ENCODE measurements at regions not wholly inside any gene's neighbourhood (a gene's known extent, or its start where the extent isn't known, plus 50 kb on each side); places are given as distances from the start of the nearest gene placed in this dataset.

DNA sequence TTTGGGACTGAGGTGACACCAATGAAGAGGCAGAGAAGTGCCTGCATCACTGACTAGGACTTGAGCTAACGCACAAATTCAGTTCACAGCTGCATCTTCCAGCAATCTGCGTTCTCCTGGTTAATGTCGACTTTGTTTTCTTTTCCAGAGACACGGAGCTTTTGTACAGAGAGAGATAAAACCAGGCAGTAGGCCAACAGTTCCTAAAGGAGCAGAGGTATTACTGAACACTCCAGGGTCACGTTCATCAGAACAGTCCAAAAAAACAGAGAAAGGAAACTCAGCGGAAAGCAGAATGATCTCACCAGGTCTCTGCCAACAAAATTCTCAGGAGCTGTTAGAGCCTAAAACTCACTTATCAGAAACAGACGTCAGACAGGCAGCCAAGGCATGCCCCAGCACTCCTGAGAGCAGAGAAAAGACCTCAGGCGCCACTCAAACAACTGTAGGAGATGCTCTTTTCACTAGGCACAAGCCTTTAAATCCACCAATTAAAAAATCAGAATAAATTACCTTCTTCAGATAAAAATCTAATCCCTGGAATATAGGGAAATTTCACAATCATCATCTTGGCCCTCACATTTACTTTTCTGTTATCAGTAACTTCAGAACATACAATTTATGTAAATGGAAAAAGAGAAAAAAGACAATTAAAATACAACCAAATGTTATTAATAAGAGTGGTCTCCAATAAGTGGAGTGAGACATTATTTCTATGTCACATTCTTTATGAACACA, 95.9 kb upstream of the SPTBN1 start:
- no peak for DNase-seq

DNA sequence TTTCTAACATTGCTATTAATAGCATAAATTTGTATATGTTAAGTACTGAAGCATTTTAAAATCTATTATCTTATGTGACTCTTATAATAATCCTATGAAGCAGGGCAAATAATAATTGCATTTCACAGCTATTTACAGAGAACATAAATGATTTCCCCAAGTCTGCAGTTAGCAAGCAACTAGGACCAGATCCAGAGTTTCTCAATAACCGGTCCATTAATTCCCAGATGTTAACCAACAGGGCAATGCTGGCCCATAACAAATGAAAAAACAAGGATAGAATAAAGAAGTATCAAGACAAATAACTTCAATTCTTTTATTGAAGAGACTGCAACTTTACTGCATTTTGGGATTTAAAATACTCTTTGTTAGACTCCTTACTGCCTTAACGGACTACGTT, 91.7 kb upstream of the SPTBN1 start:
- DNase-seq: no peak

DNA sequence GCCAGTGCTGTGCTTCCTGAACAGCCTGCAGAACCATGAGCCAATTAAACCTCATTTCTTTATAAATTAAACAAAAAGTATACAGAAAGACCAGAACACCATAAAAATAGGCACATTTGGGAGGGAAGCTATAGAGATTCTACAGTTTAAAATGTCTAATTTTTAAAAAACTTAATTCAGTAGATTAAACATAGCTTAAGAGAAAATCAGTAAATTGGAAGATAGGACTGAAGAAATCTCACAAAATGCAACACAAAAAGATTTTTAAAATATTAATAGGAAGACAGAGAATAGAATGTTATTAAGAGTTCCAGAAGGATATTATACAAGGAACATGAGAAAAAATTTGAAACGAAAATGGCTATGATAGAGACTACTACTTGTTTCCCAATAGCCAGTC, 90.5 kb upstream of the SPTBN1 start:
- no peak for DNase-seq

- DNase-seq: no peak
These were observed 89.4 kb upstream of the SPTBN1 start for GRCh38 chr2:54366487-54367280.

DNA sequence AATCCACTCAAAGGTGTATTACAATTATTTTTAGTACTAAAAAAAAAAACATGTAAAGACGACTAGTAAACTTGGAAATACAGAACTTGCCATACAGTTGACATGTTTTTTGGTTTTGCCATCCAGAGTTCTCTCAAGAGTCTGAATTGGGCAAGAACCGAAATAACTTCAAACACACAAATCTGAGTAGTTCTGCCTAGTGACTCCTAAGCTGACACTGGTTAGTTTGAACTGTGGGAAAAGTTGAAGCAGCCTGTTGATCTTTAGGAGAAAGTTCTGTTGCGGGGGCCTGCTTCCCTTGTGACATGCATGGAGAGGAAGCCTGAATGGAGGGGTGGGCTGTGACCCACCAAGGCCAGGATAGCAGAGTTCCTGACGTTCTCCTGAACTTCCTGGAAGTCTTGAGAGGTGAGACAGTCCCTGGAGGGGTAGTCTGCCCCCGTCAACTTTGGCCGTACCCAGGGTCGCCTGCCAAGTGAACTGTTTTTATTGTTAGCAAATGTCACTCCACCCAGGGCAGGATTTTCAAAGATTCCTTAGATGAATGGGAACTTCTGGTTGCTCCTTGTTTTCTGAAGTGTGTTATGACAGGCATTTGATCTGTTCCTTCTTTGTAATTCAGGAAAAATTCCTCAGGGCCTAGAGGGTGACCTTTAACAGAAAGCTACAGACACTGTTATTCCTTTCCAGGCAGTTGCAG, 85.6 kb upstream of the SPTBN1 start:
- DNase-seq: no peak

DNA sequence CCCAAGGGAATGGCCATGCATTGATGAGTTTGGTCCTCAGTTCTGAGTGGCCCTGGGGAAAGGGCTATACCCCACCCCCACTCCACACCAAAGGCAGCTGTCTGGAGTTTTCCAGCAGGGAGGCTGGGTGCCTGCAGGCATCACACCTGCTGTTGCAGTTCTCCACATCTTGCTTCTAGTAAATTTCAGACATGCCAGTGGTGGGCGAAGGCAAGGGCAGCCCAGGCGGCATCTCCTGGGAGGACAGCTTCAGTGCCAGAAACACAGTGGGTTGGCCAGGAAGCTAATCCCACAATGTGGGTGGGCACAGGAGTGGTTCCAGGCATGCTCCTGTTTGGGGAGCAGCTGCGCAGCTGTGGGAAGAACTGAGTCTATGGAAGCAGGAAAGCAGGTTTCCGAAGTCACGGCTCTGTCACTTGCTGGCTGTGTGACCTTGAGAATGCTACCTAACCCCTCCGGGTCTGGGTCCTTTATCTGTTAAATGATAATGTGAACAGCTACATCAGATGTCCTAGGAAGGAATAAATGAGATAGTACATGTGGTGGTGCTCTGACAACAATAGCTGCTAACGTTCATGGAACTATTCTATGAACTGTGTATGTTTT, 84.6 kb upstream of the SPTBN1 start:
- DNase-seq: no peak

DNA sequence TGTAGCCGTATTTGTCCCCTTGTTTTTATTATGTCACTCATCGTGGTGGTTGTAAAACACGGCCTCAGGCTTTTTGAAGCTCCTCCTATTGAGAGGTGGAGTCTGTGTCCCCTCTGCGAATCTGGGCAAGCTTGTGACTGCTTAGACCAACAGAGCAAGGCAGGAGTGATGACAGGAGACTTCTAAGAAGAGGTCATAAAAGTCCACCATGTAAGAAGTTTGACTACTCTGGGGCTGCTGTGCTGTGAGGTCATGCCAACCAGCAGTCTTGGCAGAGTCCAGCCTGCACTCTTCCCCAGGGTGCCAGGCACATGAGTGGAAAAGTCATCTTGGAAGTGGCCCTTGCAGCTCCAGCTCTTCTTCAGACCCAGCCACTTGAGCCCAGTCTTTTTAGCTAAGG, 83.8 kb upstream of the SPTBN1 start:
- DNase-seq: no peak

DNA sequence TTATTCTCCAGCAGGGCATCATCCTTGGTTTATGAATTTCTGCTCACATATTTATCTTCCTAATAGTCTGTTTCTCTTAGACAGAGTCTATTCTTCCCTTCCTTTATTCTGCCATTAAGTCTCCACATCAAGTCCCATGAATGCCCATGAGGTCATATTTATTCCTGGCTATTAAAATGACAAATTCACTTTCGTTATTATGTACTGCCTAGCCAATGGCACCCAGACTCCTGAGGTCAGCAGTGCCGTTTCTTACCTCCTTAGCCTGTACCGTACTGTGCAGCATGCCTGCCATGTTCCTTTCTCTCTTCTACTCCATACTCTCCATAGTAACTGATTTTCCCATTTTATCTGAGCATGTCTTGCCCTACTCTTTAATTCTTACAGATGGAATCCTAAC, 82.3 kb upstream of the SPTBN1 start:
- DNase-seq: no peak

GRCh38 chr2:54374591-54375364, 81.3 kb upstream of the SPTBN1 start:
- DNase-seq: no peak

DNA sequence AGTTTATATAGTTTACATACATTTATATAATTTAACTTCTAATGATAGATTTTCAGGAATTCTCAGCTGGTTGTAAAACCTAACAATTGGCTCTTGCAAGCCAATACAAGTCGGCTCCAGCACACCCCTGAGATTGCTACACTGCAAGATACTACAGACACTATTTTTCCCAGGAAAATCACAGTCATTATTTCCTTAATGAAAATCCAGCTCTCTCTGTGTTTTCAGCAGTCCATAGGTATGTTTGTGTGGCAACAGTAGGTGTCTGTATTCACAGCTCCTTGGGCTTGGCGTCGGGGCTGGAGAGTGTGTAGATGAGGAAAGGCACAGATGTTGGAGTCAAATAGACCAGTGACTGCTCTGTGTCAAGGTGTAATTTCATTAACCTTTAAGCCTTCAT, 78.7 kb upstream of the SPTBN1 start:
- no peak for DNase-seq

DNA sequence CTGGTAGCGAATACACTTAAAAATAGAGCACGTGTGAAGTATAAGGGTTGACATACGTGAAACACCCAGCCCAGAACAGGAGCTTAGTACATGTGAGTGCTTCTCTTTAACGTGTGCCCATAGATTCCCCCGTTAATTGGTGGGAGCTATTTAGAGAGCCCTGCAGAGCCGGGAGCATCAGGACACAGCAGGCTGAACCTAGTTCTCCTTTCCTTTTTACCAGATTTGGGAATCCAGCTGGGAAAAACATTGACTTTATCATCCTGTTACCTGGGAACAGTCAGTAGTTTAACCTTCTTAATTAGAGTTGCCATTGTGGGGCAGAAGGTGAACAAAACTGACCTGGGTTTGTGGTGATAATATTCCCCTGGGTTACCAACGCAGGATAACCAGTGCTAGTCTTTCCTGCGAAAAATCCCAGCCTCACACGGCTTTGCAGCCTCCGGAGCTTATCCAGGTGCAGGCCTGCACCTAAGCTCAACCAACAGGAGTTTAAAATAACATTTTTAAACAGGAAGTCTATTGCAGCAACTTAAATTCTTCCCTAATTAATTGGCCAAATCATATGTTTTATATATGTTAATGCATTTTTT, 78.1 kb upstream of the SPTBN1 start:
- DNase-seq: no peak

- no peak for DNase-seq
These were observed 75.5 kb upstream of the SPTBN1 start for GRCh38 chr2:54380670-54381069.

- no peak for DNase-seq
These were observed 74.8 kb upstream of the SPTBN1 start for GRCh38 chr2:54381293-54381692.

GRCh38 chr2:54382601-54383000, 73.5 kb upstream of the SPTBN1 start:
- no peak for DNase-seq

DNA sequence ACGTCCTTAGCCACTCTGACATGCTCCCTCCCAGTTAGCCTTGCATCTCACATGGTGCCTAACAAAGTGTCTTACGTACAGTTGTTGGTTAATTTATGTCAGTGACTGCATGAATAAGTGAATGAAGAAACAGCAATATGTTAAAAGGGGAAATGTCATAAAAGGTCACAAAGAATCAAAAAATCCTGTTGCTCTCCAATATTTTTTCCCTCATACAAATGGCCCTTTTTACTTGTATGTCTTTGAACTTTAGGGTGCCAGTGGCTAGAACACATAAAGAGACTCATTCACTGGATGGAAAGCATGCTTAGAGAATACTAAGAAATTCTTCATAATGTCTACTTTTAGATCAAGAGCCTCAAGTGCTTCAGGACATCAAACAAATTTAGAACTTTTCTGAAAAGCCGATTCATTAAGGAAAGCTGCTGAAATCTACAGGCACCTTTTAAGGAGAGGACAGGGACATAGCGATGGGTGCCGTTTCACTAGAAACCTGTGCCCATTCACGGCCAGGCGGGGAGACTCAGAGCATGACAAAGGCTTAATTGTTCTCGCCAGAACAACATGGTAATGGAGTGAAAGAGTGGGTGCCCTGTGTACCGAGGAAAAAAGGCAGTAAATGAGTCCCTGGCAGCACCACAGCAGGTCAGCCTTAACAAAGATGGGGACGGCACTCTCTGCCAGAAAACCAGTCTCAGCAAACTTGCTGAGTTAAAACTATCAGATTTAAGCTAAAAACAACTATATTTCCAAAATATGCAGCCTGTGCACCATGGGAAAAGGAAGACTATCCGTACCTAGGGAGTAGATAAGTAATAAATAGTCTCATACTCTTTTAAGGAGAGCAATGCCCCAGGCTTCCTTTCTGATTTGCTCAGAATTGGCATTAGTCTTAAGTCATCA, 71.6 kb upstream of the SPTBN1 start:
- no peak for DNase-seq

DNA sequence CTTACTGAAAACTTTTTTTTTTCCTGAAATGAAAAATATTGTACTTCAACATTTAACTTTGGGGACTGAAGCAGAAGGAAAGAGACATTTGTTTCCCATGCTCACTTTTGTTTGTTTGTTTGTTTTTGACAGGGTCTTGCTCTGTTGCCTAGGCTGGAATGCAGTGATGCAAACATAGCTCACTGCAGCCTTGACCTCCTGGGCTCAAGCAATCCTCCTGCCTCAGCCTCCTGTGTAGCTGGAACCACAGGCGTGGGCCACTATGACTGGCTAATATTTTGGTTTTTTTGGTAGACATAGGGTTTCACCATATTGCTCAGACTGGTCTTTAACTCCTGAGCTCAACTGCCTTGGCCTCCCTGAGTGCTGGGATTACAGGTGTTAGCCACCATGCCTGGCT, 70.9 kb upstream of the SPTBN1 start:
- DNase-seq: no peak

DNA sequence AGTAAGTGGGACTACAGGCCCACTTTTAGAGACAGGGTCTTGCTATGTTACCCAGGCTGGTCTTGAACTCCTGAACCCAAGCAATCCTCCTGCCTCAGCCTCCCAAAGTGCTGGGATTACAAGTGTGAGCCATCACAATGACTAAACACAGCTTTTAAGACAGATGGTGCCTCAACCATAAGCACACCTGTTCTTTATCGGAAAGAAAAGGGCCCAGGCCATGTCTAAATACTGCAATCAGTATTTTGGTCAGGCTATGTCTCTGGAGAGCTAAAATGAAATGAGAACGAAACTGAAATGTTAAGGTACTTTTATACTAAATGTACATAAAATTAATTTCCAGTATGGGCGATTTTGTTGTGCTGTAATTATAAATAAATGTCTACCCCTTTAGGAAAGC, 69.5 kb upstream of the SPTBN1 start:
- no peak for DNase-seq

DNA sequence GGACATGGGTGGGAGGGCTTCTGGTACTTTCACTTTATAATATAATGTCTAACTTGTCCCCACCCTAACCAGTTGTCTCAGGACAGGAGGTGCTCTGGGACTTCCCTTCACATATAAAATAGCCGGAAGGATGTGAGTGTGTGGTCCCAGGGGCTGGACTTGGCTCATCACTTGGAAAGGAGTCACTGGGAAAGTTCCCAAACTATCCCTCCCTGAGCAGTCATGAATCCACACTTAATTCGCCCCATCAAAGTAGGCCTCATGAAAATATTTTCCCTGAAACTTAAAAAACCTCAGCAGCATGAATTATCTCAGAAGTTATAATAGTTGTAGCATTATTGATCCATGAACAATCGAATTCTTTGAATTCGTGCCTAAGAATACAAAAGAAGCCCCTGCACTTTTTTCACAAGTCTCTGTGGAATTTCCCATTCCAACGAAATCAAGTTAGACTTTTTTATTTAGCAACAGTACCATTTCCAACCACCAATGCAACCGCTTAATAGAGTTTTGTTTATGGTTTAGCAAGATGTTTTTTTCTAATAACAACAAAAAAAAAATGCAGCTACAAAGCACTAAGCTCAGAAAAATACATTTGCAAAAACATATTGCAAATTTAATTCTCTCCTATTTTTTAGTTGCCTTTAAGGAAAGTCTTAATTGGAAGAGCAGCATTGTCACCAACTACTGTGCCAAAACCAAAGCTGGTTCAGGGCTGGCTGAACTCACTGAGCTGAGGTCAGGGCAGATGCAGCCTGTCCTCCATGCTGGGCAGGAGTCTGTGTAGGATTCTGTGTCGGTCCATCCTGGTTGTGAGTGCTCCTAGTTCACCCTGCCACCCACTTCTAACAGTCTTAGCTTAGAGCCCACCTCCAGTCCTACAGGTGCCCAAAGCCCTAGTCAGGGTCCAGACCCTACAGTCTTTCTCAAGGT, 68.8 kb upstream of the SPTBN1 start:
- no peak for DNase-seq

DNA sequence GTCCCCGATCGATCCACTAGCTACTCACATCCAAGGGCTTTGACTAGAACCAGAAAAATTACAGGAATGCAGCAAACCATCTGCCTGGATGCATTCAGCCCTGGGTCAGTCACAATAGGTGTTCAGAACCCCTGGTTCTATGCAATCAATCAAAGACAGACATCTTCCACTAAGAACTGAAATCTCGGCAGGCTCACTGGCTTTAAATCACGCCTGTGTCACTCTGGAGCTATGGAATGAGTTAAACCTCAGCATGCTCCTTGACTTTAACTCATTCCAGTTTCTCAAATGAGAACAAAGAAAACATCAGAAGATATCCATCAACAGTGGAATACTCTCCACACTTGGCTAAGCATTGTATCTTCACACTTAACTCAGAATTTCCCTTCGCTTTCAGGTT, 68.1 kb upstream of the SPTBN1 start:
- DNase-seq: no peak

Measured in activated CD4-positive, alpha-beta T cell treated with anti-CD3 and anti-CD28 coated beads, Interleukin-10, Interleukin-2, amounts not matched to agents 100 ng/mL and 50 ng/mL, durations not matched to agents 16 hours and 8 hours (primary cell).